ENCODE measurements at regions not wholly inside any gene's neighbourhood (a gene's known extent, or its start where the extent isn't known, plus 50 kb on each side); places are given as distances from the start of the nearest gene placed in this dataset.

GRCh38 chr7:41599760-41600159, 103.1 kb downstream of the INHBA start:
- Histone ChIP-seq H3K4me3 (no peak overlapping the region), H3K27ac (no peak overlapping the region), H3K9me3 (peaks cover 0 to 36% (median 28%) of the 10 kb centered on the region in 8 donors), H3K4me1 (no peaks in the 10 kb centered on the region), H3K36me3 (no peaks in the 10 kb centered on the region), H3K27me3 (replicated peaks in 1 of 7) (no peaks in the 10 kb centered on the region)
- no peak for TF ChIP-seq POLR2A (IDR thresholded peaks at IDR 0.05)
- no peak for TF ChIP-seq CTCF (IDR thresholded peaks at IDR 0.05 in 8 of 11, conservative IDR thresholded peaks at IDR 0.05 in 3 of 11)
- TF ChIP-seq POLR2AphosphoS5 (IDR thresholded peaks at IDR 0.05): no peak
- 65 to 84% (median 79%) methylated on average over 4 of the region's 4 CpGs for WGBS, 5 donors
- DNase-seq: no peak
- intact Hi-C loops (cut with DNase I; ENCODE audit: low total_unique reads): no loop called here

GRCh38 chr7:41592794-41593193, 110.1 kb downstream of the INHBA start:
- intact Hi-C loops (cut with DNase I; ENCODE audit: low total_unique reads): no loop called here
- H3K27ac ChIP-seq: peak overlapping the region in 2 of 8 donors; percentile 14 to 71
- no peak overlapping the region for H3K4me3 ChIP-seq
- TF ChIP-seq POLR2A (IDR thresholded peaks at IDR 0.05) (no peak), POLR2AphosphoS5 (IDR thresholded peaks at IDR 0.05) (no peak), CTCF (IDR thresholded peaks at IDR 0.05 in 8 of 11, conservative IDR thresholded peaks at IDR 0.05 in 3 of 11) (no peak)
- H3K9me3 ChIP-seq: peaks cover 0 to 27% (median 24%) of the 10 kb centered on the region in 8 donors
- DNase-seq: no peak
- no peaks in the 10 kb centered on the region for H3K27me3 ChIP-seq (replicated peaks in 1 of 7)
- no peaks in the 10 kb centered on the region for H3K36me3 ChIP-seq
- no peaks in the 10 kb centered on the region for H3K4me1 ChIP-seq

- intact Hi-C loops (cut with DNase I; ENCODE audit: low total_unique reads): no loop called here
- no peak for DNase-seq
- peak overlapping the region in 2 of 8 donors; percentile 14 to 71 for H3K27ac ChIP-seq
- H3K9me3 ChIP-seq: peaks cover 0 to 23% (median 18%) of the 10 kb centered on the region in 8 donors
- no peaks in the 10 kb centered on the region for H3K36me3 ChIP-seq
- TF ChIP-seq CTCF (IDR thresholded peaks at IDR 0.05 in 8 of 11, conservative IDR thresholded peaks at IDR 0.05 in 3 of 11) (no peak), POLR2AphosphoS5 (IDR thresholded peaks at IDR 0.05) (no peak), POLR2A (IDR thresholded peaks at IDR 0.05) (no peak)
- no peak overlapping the region for H3K4me3 ChIP-seq
- 45 to 91% (median 61%) methylated on average over 1 of the region's 1 CpG for WGBS, 5 donors
- H3K27me3 ChIP-seq (replicated peaks in 1 of 7): no peaks in the 10 kb centered on the region
- H3K4me1 ChIP-seq: no peaks in the 10 kb centered on the region
Measured at GRCh38 chr7:41592236-41592635, 110.7 kb downstream of the INHBA start.

- 68 to 100% (median 91%) methylated on average over 1 of the region's 1 CpG for WGBS, 5 donors
- H3K36me3 ChIP-seq: no peaks in the 10 kb centered on the region
- no peak overlapping the region for H3K27ac ChIP-seq
- TF ChIP-seq POLR2AphosphoS5 (IDR thresholded peaks at IDR 0.05): no peak
- TF ChIP-seq POLR2A (IDR thresholded peaks at IDR 0.05): no peak
- TF ChIP-seq CTCF (IDR thresholded peaks at IDR 0.05 in 8 of 11, conservative IDR thresholded peaks at IDR 0.05 in 3 of 11): no peak
- no peak for DNase-seq
- no peak overlapping the region for H3K4me3 ChIP-seq
- no peaks in the 10 kb centered on the region for H3K4me1 ChIP-seq
- H3K27me3 ChIP-seq (replicated peaks in 1 of 7): no peaks in the 10 kb centered on the region
- intact Hi-C loops (cut with DNase I; ENCODE audit: low total_unique reads): no loop called here
- H3K9me3 ChIP-seq: peaks cover 0 to 11% (median 6%) of the 10 kb centered on the region in 8 donors
Measured at GRCh38 chr7:41590986-41591385, 111.9 kb downstream of the INHBA start.
